Panc1 (cell line): ENCODE measurements at regions not wholly inside any gene's neighbourhood (a gene's known extent, or its start where the extent isn't known, plus 50 kb on each side); places are given as distances from the start of the nearest gene placed in this dataset.

Source experiments
- CTCF ChIP-seq: fragments of 450-650 bp; IDR thresholded peaks from 2 replicates; pipeline ENCODE4 v1.5.1; 2017; ENCODE audit warnings: mild to moderate bottlenecking
- REST ChIP-seq, 2 experiments: IDR thresholded peaks; 2 replicates each; pipeline ENCODE4 v1.6.1; 2011 to 2012; ENCODE audit warnings: low read depth in 2 of 2, control low read depth in 1 of 2, low read length in 1 of 2, mild to moderate bottlenecking in 1 of 2, moderate library complexity in 1 of 2; ENCODE audit not compliant: insufficient read depth in 1 of 2

GRCh38 chr17:77444984-77445759 is 304.4 kb downstream of the SEC14L1 start:
- TF ChIP-seq CTCF (no peak), REST (IDR thresholded peaks at IDR 0.05; ENCODE audit: insufficient read depth in 1 of 2, low read depth in 2 of 2, low read length in 1 of 2) (no peak)
